ENCODE measurements at regions not wholly inside any gene's neighbourhood (a gene's known extent, or its start where the extent isn't known, plus 50 kb on each side); places are given as distances from the start of the nearest gene placed in this dataset.

- H3K9me3 Mint-ChIP-seq (ENCODE audit: low read depth, unreplicated experiment) = peaks cover 7% of the 10 kb centered on the region
- H3K4me1 Mint-ChIP-seq (ENCODE audit: low read depth, unreplicated experiment) = no peaks in the 10 kb centered on the region
- no peak overlapping the region for H3K4me3 Mint-ChIP-seq (ENCODE audit: low read depth, unreplicated experiment)
- no TSS peak for BruUV-seq (replicated peaks)
- no peak for DNase-seq
- CTCF ChIA-PET = no interaction called here
- no peak for TF ChIP-seq CTCF (IDR thresholded peaks at IDR 0.05; ENCODE audit: unreplicated experiment)
- no peaks in the 10 kb centered on the region for H3K36me3 Mint-ChIP-seq (ENCODE audit: insufficient read depth, unreplicated experiment)
- H3K27me3 Mint-ChIP-seq (ENCODE audit: unreplicated experiment) = no peaks in the 10 kb centered on the region
- H3K27ac Mint-ChIP-seq (ENCODE audit: unreplicated experiment) = no peak overlapping the region
- intact Hi-C loops (cut with micrococcal nuclease; ENCODE audit: unreplicated experiment) = no loop called here
Observed at GRCh38 chr10:65838811-65839210, 1087.0 kb upstream of the LRRTM3 start.

- no peaks in the 10 kb centered on the region for H3K36me3 Mint-ChIP-seq (ENCODE audit: insufficient read depth, unreplicated experiment)
- CTCF ChIA-PET = no interaction called here
- intact Hi-C loops (cut with micrococcal nuclease; ENCODE audit: unreplicated experiment) = no loop called here
Observed at GRCh38 chr10:65843203-65843602, 1082.6 kb upstream of the LRRTM3 start.

GRCh38 chr10:65845916-65846315, 1079.9 kb upstream of the LRRTM3 start:
- DNase-seq = no peak
- Mint-ChIP-seq H3K4me3 (ENCODE audit: low read depth, unreplicated experiment) (no peak overlapping the region), H3K9me3 (ENCODE audit: low read depth, unreplicated experiment) (peaks cover 5% of the 10 kb centered on the region), H3K36me3 (ENCODE audit: insufficient read depth, unreplicated experiment) (no peaks in the 10 kb centered on the region), H3K27ac (ENCODE audit: unreplicated experiment) (no peak overlapping the region), H3K4me1 (ENCODE audit: low read depth, unreplicated experiment) (no peaks in the 10 kb centered on the region), H3K27me3 (ENCODE audit: unreplicated experiment) (no peaks in the 10 kb centered on the region)
- CTCF ChIA-PET = no interaction called here
- intact Hi-C loops (cut with micrococcal nuclease; ENCODE audit: unreplicated experiment) = no loop called here
- no TSS peak for BruUV-seq (replicated peaks)
- TF ChIP-seq CTCF (IDR thresholded peaks at IDR 0.05; ENCODE audit: unreplicated experiment) = no peak

More at GRCh38 chr10:65843203-65843602, 1082.6 kb upstream of the LRRTM3 start:
- TF ChIP-seq CTCF (IDR thresholded peaks at IDR 0.05; ENCODE audit: unreplicated experiment) = no peak
- Mint-ChIP-seq H3K4me3 (ENCODE audit: low read depth, unreplicated experiment) (no peak overlapping the region), H3K4me1 (ENCODE audit: low read depth, unreplicated experiment) (no peaks in the 10 kb centered on the region), H3K27ac (ENCODE audit: unreplicated experiment) (no peak overlapping the region), H3K27me3 (ENCODE audit: unreplicated experiment) (no peaks in the 10 kb centered on the region), H3K9me3 (ENCODE audit: low read depth, unreplicated experiment) (peaks cover 7% of the 10 kb centered on the region)
- DNase-seq = no peak
- BruUV-seq (replicated peaks) = no TSS peak

- DNase-seq = no peak
- intact Hi-C loops (cut with micrococcal nuclease; ENCODE audit: unreplicated experiment) = no loop called here
- Mint-ChIP-seq H3K27me3 (ENCODE audit: unreplicated experiment) (no peaks in the 10 kb centered on the region), H3K27ac (ENCODE audit: unreplicated experiment) (no peak overlapping the region), H3K4me3 (ENCODE audit: low read depth, unreplicated experiment) (no peak overlapping the region), H3K4me1 (ENCODE audit: low read depth, unreplicated experiment) (no peaks in the 10 kb centered on the region), H3K9me3 (ENCODE audit: low read depth, unreplicated experiment) (peaks cover 5% of the 10 kb centered on the region), H3K36me3 (ENCODE audit: insufficient read depth, unreplicated experiment) (no peaks in the 10 kb centered on the region)
- CTCF ChIA-PET = no interaction called here
- no TSS peak for BruUV-seq (replicated peaks)
- no peak for TF ChIP-seq CTCF (IDR thresholded peaks at IDR 0.05; ENCODE audit: unreplicated experiment)
Observed at GRCh38 chr10:65846541-65846940, 1079.3 kb upstream of the LRRTM3 start.

- H3K27me3 Mint-ChIP-seq (ENCODE audit: unreplicated experiment) = no peaks in the 10 kb centered on the region
- intact Hi-C loops (cut with micrococcal nuclease; ENCODE audit: unreplicated experiment) = no loop called here
- peaks cover 5% of the 10 kb centered on the region for H3K9me3 Mint-ChIP-seq (ENCODE audit: low read depth, unreplicated experiment)
- TF ChIP-seq CTCF (IDR thresholded peaks at IDR 0.05; ENCODE audit: unreplicated experiment) = no peak
- no peaks in the 10 kb centered on the region for H3K4me1 Mint-ChIP-seq (ENCODE audit: low read depth, unreplicated experiment)
- H3K4me3 Mint-ChIP-seq (ENCODE audit: low read depth, unreplicated experiment) = no peak overlapping the region
- no TSS peak for BruUV-seq (replicated peaks)
- H3K27ac Mint-ChIP-seq (ENCODE audit: unreplicated experiment) = no peak overlapping the region
- no peaks in the 10 kb centered on the region for H3K36me3 Mint-ChIP-seq (ENCODE audit: insufficient read depth, unreplicated experiment)
- CTCF ChIA-PET = no interaction called here
- no peak for DNase-seq
Observed at GRCh38 chr10:65846949-65847348, 1078.9 kb upstream of the LRRTM3 start.
